CD4-positive, alpha-beta T cell treated with Interferon gamma for 1 hour (primary cell): ENCODE measurements at regions not wholly inside any gene's neighbourhood (a gene's known extent, or its start where the extent isn't known, plus 50 kb on each side); places are given as distances from the start of the nearest gene placed in this dataset.

Experiments used
- DNase-seq: peaks from one replicate; pipeline ENCODE4 v3.0.0-alpha.2; 2020

- DNase-seq, result no peak
Measured at GRCh38 chr22:48976556-48977535, 850.8 kb downstream of the BRD1 start.

DNA sequence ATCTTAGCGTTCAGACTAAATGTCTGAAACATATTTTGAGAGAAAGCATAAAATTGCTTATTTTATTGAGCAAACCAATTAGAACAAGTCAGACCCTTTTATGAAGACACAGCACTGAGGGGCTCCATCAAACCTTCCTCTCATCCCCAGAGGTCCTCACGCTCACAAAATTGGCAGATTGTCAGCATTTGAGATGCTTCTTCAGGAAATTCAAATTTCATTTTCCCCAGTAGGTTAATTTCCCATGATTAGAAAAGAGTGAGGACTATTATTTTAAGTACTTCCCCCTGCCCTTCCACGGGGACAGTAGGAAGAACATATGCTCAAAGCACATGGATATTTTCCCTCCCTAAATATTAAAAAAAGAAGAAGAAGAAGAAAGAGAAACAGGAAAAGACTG, 851.8 kb downstream of the BRD1 start:
- no peak for DNase-seq

DNA sequence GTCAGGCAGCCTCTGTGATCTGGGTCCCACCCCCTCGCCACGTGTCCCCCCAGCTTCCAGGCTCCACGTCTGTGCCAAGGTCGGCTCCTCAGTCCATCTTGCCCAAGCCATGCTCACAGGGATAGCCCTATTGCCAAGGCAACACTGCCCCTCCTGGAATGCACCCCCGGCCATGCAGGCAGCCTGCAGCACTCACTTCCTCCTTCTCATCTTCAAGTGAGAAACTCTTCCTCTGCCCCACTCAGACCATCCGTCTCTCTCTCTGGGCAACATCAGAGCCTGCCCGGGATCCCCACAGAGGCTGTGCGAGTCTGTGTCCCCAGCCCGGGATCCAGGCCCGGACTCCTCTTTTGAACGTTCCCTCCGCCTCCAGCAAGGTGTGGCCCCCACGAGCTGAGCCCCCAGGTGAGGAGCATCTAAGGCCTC, 852.3 kb downstream of the BRD1 start:
- no peak for DNase-seq

DNA sequence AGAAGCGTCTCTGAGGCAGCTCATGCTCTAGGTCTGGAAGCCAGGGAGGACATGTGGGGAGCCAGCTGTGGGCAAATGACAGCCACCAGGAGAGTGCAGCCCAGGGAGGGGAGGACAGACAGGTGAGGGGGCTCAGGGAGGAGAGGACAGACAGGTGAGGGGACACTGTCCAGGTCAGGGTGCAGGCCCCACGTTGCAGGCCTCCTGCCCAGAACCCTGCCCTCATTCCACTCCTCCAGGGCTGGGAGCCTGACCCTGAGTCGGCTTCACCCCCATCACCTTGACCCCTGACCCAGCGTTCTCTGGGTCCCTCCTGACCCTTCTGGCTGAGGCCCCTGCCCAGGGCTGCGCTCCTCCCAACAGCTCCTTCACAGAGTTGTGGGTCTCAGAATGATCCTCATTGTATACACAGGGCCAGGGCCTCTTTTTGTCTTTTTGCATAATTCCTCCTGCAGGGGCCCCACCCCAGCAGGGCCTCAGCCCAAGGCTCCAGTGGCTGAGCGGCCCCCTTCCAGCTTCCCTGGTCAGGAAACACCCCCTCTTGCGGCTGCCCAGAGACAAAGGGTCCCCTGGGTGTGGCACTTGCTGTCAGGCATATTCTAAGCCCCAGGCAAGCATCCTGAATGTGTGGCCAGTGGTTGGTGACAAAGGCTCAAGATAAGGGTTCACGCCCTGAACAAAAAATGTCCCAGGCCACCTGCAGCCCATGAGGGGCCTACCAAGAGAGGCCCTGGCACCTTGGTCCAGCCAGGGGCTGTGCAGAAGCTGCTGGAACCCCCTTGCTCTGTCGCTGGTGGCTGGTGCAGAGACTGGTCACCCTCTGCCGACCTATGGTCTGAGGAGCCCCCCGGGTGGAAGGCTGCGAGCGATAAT, 853.0 kb downstream of the BRD1 start:
- DNase-seq, result no peak

DNA sequence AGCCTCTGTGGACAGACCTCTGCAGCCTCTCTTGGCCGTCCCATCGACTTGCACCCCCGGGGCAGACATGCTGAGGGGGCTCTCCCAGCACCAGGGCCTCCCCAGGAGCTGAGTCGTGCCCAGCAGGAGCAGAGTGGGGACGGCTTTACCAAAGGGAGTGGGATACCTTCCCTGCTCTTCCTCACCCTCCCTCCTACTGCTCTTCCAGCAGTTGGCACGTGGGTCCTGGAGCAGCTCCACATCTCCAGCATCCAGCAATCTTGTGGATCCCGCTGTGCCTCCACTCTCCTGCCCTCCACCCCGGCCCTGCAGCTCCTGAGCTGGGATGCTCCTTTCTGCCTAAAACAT, 854.0 kb downstream of the BRD1 start:
- DNase-seq, result no peak

DNA sequence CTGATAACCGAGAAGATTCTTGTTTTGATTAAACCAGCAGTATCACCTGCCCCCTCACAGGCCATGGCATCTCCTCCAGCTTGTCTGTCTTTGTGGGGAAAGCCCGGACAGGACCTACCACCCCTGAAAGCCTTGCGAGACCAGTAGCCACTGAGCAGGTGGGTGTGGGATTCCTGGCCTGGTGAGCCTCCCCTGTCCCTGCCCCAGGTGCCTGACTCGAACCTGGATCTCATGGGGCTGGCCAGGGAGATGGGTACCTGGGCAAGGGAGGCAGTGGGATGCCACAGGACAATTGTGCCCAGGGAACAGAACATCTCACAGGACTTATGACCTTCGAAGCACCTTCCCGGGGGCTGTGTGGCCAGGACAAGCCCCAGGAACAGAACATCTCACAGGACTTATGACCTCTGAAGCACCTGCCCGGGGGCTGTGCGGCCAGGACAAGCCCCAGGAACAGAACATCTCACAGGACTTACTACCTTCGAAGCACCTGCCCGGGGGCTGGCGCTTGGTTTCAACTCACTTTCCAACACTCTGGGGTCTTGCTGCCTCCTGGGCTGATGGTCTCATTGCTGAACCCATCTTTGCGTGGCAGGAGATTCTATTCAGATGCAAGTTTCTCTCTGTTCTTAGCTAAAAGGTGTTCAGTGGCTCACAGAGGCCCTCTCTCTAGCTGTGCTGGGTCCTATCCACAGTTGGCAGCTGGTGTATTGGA, 854.5 kb downstream of the BRD1 start:
- no peak for DNase-seq

- DNase-seq, result no peak
Measured at GRCh38 chr22:48968201-48968959, 859.3 kb downstream of the BRD1 start.

- DNase-seq, result no peak
Measured at GRCh38 chr22:48963405-48963804, 864.3 kb downstream of the BRD1 start.

GRCh38 chr22:48961705-48962104, 866.0 kb downstream of the BRD1 start:
- DNase-seq, result no peak

DNA sequence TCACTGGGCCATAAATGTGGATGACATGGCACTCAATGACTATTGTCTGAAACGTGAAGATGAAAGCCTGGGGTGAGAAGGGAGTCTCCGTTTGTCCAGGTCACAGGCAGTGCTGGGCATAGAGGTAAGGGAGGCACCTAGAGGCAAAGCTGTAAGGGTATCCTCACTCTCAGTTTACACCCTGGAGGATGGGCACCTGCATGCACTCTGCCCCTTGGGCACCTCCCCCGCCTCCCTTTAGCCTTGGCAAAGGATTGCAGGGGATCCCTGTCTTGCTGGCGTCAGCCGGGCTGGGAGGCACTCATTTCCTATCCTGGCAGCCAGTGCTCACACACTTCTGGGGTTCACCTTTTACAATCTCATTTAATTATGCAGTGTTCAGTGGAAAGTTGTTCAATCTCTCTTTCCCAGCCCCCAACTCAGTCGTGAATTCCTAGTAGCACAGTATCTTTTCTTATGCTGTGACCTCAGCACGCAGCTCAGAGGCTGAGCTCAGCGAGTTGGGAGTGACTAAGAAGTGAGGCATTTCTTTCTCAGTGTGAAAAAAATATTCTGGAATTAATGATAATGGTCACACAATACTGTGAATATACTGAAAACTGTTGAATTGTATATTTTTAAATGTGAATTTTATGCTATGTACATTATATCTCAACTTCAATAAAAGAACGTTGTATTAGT, 866.6 kb downstream of the BRD1 start:
- DNase-seq, result no peak

GRCh38 chr22:48960576-48960975, 867.1 kb downstream of the BRD1 start:
- no peak for DNase-seq

GRCh38 chr22:48959496-48959895, 868.2 kb downstream of the BRD1 start:
- DNase-seq, result no peak

- no peak for DNase-seq
Measured at GRCh38 chr22:48957987-48958321, 869.7 kb downstream of the BRD1 start.

DNA sequence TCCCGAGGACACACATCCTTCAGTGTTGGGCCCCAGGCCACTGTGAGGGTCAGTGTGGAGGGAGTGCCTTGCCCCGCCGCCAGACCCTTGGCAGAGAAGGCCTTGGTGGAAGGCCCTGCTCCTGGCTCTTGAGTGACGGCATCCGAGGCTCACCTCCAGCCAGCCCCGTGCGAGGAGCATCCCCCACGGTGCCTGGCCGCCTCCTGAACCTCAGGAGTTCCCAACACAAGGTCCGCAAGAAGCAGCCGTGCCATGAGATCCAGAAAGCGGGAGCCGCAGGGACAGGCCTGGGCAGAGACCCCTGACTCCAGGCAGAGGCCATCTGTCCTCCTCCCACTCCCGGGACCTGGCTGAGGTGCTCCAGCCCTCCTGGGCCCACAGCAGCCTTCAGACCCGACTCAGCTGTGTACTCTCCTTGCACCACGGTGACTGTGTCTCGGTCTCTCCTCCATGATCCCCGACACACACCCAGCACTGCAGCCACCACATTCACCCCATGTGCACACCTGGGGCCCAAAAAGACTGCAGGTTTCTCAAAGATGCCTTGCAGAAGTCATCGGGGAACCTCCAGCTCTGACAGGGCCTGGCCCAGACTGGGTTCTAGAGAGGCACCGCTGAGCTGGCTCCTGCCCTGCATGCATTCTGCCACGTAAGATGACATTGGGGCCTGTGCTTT, 870.2 kb downstream of the BRD1 start:
- no peak for DNase-seq

GRCh38 chr22:48955351-48956311, 872.0 kb downstream of the BRD1 start:
- no peak for DNase-seq

GRCh38 chr22:48954781-48955311, 872.8 kb downstream of the BRD1 start:
- DNase-seq, result no peak

DNA sequence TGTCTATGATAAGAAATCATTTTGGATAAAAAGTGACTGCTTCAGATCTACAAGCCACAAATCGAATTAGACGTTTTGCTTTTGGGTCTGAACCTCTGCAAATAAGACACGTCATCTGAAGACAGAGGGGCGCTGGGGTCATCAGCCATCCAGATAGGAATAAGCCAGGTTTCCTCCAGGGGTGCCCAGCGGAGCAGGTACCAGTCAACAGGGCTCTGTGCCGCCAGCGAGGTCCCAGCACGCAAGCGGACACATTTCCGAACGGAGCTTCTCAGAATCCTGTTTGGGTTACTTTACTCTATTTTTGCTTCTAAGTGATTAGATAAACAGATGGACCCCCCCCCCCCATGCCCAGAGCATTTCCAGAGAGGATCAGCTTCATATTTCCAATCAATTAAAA, 873.8 kb downstream of the BRD1 start:
- no peak for DNase-seq

GRCh38 chr22:48953103-48953720, 874.5 kb downstream of the BRD1 start:
- DNase-seq, result no peak
